Left cardiac atrium (tissue), 4 donors: ENCODE measurements at regions not wholly inside any gene's neighbourhood (a gene's known extent, or its start where the extent isn't known, plus 50 kb on each side); places are given as distances from the start of the nearest gene placed in this dataset.

Experiments
- ATAC-seq, 2 donors: fragments of 200-7000 bp; cut with Tn5 transposase; one replicate each; pipeline ENCODE4 v1.9.1; 2020; ENCODE audit warnings: mild to moderate bottlenecking in 2 of 2, moderate library complexity in 2 of 2
- DNase-seq: peaks from one replicate; pipeline ENCODE4 v3.0.0-alpha.2; 2020
- intact Hi-C, 2 donors: fragments of 100-400 bp; cut with DNase I; formaldehyde crosslinking; loops; one replicate each; pipeline versions ENCODE4 v1.14.1 to v1.15.1; 2022 to 2023
- donor health status: DM: no; HTN: yes; CAD: no.
- donor health status: DM: no; HTN: yes; CAD: no; lungs with severe emphysema.
- donor health status: DM: yes; HTN: yes; CAD: no.
- donor health status: Dilated cardiomyopathy.

DNA sequence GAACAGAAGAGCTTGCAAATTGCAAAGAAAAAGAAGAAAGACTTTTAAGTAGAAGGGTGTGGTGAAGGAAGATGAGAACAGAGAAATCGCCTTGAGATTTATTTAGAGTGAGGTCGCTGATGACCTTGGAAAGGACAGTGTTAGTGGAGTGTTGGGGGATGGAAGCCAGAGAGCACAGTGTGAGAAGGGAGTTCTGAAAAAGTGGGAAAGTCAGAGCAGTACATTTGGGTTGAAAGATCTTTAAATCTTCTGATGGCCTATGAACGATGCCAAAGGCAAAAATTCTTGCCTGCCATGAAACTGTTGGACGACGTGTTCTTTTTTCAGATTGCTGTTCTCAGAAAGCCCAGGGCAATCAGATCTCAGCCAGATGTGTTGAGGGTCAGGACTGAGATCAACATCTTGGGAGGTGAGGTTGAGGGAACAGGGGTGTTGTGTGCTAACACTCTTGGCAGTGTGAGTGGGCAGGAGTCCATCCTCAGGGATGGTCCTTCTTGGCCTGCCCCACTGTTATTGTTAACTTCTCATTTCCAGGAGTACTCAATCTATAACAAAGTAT lies 330.1 kb downstream of the MAP2K6 start:
- intact Hi-C loops = no loop called here
- no peak for DNase-seq
- ATAC-seq = peak in 1 of 2 donors; percentile 23

DNA sequence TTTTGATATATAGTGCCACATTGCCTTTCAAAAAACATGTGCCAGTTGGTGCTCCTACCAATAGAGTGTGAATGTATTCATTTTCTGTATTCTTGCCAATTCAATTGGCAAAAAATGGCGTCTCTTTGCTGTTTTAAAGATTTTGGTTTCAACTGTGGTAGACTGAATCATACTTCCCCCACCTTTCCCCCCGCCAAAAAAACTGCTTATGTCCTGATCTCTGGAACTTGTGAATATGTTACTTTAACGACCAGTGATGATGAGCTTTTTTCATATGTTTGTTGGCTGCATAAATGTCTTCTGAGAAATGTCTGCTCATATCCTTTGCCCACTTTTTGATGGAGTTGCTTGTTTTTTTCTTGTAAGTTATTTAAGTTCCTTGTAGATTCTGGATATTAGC lies 325.1 kb upstream of the KCNJ16 start:
- ATAC-seq = no peak
- DNase-seq = no peak
- intact Hi-C loops = no loop called here

DNA sequence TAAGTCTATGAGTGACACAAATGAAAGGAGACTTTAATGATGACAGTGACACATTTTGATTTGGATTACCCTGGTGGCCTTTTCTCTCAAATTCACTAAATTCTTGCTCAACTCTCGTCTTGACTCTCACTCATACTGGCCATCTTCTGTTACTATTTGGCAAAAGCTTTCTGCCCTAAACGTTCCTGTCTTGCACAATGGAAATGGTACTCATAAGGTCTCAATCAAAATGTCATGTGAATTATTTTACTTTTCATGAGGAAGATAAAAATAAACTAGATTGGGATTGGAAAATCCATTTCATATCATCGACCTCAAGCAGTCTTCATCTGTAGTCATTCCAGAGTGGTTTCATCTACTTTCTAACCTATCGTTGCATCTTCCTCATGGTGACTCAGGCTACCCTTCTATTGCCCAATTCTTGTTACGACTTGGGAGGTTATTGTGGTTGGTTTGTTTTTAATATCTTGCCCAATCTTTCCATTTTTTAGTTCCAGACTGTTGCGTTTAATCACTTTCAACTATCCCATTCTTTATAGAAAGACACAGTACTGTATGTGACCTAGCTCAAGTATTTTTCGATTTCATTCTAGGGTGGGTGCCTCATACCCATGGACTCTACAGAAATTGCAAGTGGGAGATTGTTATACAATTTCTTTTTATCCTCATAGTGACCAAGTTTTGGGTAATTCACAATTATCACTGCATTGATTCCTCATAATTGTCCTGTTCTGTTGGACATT lies 317.2 kb upstream of the KCNJ16 start:
- intact Hi-C loops = no loop called here

DNA sequence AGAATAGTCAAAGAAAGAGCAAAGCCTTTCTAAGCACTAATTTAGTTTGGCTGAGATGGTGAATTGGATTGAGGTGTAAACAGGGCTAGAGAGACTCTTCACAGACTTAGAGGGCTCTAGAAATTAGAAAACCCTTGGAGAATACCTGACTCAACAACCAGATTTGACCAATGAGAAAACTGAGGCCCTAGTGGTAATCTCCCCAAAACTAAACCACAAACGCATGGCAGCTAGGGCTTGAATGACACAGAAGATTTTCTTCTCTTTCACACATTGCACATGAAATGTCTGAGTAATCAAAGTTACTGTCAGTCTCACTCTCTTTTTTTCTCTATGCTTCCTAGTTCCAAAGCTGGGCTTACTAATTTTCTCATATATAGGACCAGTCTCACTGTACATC lies 314.5 kb upstream of the KCNJ16 start:
- DNase-seq = no peak
- intact Hi-C loops = no loop called here
- ATAC-seq = no peak

More for the DNA sequence above, 317.2 kb upstream of the KCNJ16 start:
- DNase-seq = no peak
- no peak for ATAC-seq

DNA sequence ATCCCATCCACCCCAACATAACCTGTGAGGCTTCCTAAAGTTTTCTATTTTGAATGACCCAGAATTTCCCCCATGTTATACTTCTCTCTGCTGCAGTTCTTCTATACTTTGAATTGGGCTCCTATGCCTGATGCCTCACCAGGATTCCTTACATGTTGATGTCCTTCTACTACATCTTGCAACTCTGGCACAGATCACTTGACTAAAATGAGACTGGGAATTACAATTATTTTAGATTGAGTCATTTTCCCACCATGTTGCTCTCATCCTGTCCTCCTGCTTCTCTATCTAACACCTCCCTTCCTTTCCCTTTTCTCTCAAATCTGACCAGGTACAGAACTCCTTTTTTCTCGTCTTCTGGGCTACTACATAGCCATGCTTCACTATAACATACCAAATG lies 314.0 kb upstream of the KCNJ16 start:
- no peak for DNase-seq
- intact Hi-C loops = no loop called here
- ATAC-seq = no peak

DNA sequence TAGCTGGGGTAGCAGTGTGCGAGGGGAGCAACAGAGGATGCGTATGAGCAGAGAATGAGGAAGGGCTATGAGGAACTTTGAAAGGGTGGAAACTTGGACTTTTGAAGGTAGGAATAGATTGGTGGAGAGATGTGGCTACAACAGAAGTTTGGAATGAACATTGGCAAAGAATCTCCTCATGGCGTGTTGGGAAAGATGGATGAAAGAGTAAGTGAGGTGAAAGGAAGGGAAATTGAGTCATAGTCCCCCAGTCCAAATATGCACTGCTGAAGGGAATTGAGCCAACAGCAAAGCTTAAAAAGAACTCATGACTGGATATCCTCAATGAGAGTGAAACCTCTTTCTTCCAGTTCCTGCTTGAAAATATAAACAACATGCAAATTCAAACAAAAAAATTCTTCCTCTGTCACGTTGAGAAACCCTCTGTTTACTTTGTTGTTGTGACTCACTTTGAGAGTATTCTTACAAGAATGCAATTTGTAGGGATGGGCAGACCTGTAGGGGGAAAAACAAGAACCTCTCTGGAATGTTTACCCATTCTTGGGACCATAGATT lies 313.2 kb upstream of the KCNJ16 start:
- DNase-seq = no peak
- ATAC-seq = no peak
- intact Hi-C loops = no loop called here

DNA sequence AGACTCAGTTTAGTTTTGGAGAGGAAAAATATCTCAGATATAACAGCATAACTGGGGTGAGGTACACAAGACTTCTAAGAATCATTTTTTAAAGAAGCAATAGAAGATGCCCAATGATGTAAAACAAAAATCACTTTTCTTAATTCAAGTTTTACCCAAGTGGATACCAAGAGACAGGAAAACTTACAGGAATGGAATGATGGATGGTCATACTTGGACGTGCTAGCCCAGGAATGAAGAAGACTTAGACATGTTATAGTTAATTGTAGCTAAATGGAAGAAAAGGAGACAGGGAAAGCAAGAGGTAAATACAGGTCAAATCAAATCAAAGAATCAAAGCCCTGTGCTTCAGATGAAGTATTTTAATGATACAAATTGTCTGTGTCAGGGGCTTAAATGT lies 312.7 kb upstream of the KCNJ16 start:
- intact Hi-C loops = no loop called here
- ATAC-seq (no peak), DNase-seq (no peak)

DNA sequence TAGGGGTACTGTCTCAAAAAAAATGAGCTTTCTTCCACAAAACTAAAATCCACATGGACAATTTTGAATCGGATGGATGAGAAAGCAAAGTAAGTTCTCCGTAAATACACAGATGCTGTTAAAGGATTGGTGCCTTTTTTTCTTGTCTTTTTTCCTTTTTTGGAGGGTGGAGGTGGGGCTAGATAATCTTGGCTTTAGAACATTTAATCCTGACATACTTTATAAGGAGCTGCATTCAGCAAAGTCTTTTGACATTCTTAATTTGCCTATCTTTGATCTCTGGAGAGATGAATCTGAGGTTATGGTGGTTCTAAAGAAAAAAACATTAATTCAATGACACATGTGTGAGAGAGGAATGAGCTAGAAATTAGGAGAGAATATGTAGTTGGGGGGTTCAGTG lies 312.3 kb upstream of the KCNJ16 start:
- ATAC-seq (no peak), DNase-seq (no peak)
- intact Hi-C loops = no loop called here

DNA sequence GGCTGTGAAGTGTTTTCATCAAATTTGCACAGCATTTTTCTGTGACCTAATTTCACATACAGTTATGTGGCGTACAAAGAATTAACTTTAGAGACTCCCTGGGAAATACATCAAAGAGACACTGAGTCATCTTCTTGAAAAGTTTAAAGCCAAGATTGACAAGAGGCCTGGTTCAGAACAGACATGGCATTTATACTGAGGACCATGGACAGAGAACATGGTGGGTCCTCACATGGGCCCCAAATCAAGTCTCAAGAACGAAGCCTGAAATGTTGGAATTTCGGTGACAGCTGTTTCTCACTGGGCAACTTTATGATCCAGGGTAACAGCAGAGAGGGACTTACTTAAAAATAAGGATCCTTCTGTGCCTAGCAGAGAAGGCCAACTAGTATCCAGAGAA lies 311.5 kb upstream of the KCNJ16 start:
- no peak for DNase-seq
- intact Hi-C loops = no loop called here

DNA sequence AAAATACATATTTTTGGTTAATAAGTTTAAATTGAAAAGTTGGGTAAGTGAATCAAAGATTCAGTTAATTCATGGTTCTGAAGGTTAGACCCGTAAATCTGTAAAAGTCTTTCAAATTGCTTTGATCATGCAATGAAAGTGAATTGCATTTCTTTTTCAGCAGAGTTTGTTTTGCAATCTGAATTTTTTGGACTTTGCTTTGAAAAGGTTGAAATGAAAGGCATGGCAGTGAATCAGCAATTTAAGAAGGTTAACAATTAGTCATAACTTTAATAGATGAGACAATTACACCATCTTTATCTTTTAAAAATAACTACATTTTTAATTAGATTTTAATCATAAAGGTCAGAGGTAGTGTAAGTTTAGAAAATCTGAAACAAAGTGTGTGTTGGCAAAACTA lies 310.9 kb upstream of the KCNJ16 start:
- ATAC-seq (no peak), DNase-seq (no peak)
- intact Hi-C loops = no loop called here

More for the DNA sequence above, 311.5 kb upstream of the KCNJ16 start:
- no peak for ATAC-seq

DNA sequence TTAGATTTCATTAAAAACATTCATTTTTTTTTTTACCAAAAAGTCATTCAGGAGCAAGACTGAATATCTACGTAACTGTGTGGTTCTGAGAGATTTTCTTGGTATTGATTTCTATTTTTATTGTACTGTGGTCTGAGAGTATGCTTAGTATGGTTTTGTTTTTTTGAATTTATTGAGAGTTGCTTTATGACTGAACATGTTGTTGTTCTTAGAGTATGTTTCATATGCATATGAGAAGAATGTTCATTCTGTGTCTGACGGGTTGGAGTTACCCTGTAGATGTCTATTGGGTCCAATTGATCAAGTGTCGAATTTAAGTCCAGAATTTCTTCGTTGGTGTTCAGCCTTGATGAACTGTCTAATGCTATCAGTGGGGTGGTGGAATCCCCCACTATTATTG lies 306.0 kb upstream of the KCNJ16 start:
- intact Hi-C loops = no loop called here
- ATAC-seq = no peak
- DNase-seq = no peak

DNA sequence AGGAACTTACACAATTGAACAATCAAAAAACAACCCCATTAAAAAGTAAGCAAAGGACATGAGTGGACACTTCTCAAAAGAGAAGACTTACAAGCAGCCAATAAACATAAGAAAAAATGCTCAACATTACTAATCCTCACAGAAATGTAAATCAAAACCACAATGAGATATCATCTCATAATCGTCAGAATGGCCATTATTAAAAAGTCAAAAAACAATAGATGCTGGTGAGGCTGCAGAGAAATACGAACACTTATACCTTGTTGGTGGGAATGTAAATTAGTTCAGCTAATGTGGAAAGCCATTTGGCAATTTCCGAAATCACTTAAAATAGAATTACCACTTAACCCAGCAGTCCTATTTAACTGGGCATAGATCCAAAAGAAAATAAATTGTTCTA lies 301.9 kb upstream of the KCNJ16 start:
- ATAC-seq = no peak

DNA sequence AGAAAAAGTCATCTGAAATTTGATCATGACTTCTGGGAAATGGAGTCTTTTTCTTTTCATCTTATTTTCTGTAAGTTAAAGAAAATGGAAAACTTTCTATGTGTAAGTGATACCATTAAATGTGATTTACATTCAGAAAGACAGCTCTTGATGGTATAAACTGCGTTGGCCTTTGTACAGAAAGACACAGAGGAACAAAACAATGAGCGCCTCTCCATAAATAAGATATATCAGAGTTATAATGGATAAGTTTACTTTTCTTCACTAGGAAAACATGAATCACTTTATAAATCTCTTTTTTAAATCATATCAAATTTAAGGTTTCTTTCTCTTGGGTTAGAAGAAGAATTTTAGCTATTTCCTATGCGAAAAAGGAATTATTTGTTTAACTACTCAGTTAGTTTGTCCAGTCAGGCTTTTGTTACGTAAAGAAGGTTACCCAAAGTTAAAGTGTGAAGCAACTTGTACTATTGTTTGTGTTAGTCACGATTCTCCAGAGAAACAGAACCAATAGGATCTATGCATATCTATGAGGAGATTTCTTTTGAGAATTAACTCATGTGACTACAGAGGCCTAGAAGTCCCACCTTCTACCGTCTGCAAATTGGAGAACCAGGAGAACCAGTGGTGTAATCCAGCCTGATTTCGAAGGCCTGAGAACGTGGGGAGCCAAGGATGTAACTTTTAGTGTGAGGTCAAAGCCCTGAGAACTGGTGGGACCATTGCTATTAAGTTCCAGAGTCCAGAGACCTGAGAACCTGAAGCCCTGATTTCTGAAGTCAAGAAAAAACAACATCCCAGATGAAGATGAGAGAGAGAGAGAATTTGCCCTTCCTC lies 295.4 kb upstream of the KCNJ16 start:
- intact Hi-C loops = no loop called here

More for the DNA sequence above, 301.9 kb upstream of the KCNJ16 start:
- no peak for DNase-seq
- intact Hi-C loops = no loop called here

DNA sequence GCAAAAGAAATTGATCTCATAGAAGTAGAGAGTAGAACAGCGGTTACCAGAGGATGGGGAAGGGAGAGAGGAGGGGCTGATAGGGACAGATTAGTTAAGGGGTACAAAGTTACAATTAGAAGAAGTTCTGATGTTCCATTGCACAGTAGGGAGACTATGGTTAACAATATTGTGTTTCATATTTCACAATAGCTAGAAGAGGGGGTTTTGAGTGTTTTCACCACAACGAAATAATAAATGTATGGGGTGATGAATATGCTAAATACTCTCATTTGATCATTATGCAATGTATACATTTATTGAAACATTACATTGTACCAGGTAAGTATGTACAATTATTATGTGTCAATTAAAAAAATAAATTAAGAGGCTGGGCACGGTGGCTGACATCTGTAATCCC lies 291.2 kb upstream of the KCNJ16 start:
- ATAC-seq = no peak
- intact Hi-C loops = no loop called here

More for the DNA sequence above, 295.4 kb upstream of the KCNJ16 start:
- no peak for ATAC-seq
- no peak for DNase-seq

DNA sequence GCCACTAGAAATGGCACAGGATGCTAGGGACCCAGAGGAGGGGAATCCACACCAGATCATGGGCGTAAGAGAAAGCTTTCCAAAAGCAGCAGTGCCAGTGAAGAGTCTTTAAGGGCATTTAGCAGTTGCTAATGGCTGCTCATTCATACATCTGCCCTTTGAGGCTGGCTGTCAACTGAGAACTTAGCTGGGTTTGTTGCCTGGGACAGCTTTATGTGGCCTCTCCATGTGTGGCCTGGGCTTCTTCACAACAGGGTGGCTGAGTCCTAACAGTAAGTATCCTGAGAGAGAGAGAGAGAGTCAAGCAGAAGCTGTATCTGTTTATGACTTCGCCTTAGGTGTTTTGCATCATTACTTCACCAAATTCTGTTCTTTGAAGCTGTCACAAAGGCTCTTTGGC lies 286.1 kb upstream of the KCNJ16 start:
- intact Hi-C loops = no loop called here
- ATAC-seq (no peak), DNase-seq (no peak)

More for the DNA sequence above, 291.2 kb upstream of the KCNJ16 start:
- no peak for DNase-seq

DNA sequence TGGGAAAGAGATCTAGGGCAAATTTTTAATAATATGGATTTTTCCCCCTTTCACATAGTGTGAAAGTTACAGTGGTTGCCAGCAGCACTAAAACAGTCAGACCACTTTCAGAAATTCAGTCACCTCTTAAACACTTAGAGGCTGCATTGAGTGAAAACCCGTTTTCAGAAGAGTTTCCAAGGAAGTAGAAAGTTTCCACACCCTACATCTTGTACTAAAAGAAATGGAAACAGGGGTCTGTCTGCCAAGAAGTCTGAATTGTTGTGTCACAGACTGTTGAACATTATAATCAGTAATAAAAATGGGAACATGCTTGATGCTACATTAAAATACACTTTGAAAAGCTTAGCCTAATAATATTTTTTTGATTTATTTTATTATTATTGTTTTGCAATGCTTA lies 278.9 kb upstream of the KCNJ16 start:
- intact Hi-C loops = no loop called here
- DNase-seq = no peak
- ATAC-seq = no peak

DNA sequence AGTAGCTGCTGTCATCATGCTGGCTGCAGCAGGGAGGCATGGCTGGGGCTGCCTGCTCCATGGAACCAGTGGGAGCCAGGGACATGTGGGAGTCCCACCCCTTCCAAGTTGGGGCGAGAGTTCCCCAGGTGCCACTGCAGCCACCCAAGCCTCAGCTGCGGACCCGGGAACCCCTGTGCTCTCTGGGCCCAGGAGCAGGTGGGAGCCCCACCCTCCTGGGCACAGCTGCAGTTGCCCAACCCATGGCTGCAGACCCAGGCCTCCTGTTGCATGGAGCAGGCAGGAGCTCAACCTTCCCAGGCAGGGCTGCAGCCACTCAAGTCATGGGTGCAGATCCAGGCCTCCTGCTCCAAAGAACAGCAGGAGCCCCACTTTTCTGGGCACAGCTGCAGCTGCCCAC lies 274.2 kb upstream of the KCNJ16 start:
- ATAC-seq (no peak), DNase-seq (no peak)
- intact Hi-C loops = no loop called here

DNA sequence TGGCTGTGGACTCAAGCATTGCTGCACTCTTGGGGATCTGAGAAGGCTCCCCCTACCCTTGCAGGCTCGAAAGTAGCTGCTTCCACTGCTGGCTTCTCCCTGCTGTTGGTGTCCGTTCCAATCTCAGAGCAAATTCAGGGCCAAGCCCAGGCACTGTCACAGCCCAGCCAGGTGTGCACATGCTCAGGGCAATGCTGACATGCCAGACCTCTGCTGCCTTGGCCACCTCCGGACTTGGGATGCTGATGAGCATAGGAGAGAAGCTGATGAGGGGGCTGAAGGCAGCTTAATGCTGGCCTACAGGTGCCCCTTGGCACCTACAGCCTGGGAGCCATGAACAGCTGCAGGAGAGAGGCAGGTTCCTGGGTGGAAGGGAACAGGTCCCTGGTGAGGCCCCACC lies 273.7 kb upstream of the KCNJ16 start:
- ATAC-seq = no peak
- no peak for DNase-seq
- intact Hi-C loops = no loop called here

DNA sequence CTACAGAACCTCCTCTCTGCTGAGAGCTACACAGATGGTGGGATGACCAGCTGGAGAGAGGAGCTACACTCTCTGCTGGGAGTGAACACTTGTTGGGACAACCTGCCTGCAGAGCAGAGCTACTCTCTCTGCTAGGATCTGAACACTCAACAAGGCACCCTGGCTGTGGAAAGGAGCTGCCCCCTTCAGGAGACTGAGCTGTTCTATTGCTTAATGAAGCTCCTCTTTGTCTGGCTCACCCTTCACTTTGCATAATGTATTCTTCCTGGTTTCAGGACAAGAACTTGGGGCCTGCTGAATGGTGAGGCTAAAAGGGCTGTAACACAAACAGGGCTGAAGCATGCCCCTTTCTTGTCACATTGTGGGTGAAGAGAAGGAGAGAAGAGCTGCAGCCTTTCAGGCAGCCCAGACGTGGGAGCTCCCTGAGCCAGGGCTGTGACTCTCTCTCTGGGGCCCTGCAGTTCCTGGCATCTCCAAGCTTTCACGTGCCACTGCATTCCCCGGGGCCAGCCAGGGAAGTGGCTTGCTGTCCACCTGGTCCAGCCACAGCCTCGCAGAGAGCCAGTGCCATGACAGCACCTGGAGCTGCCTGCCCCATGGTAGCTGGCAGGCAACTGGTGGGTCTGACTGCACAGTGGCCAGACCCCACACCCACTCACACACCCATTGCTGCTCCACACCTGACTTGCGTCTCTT lies 272.8 kb upstream of the KCNJ16 start:
- DNase-seq (no peak), ATAC-seq (no peak)
- intact Hi-C loops = no loop called here

DNA sequence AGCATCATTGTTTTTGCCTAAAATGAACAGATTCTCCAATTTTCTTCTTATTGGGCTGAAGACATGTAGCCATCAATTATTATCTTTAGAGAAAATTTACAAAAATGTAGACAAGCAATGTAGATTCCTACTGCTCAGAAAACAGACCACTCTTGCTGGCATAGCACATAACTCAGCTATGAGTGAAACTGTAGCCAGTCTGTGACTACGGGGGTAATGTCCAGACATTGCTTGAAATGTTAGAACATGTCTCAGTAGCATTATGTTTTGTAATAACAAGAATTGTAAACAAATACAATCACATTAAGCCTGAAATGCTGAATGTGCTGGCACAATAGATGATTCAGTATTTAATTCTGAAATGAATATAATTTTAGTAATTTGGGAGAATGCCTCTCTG lies 265.7 kb upstream of the KCNJ16 start:
- intact Hi-C loops = no loop called here
- no peak for DNase-seq
- ATAC-seq = no peak
